GM12864 (cell line): ENCODE measurements at regions not wholly inside any gene's neighbourhood (a gene's known extent, or its start where the extent isn't known, plus 50 kb on each side); places are given as distances from the start of the nearest gene placed in this dataset.

Source experiments
- DNase-seq: peaks from one replicate; pipeline ENCODE4 v3.0.0-alpha.2; 2011; ENCODE audit warnings: low read depth
- H3K4me3 ChIP-seq: 2 replicates; pipeline ENCODE4 v1.5.1; 2011; ENCODE audit warnings: mild to moderate bottlenecking, low read depth, low read length, control low read depth
- CTCF ChIP-seq: IDR thresholded peaks from 2 replicates; pipeline ENCODE4 v1.5.1; 2011; ENCODE audit warnings: low read depth, mild to moderate bottlenecking, moderate library complexity, low read length, control low read depth, inconsistent platforms; ENCODE audit errors: missing control alignments

GRCh38 chr17:36825521-36825920, 111.8 kb upstream of the LHX1 start:
- DNase-seq = no peak
- H3K4me3 ChIP-seq = no peak overlapping the region
- TF ChIP-seq CTCF = no peak

GRCh38 chr17:36825951-36826350, 111.3 kb upstream of the LHX1 start:
- H3K4me3 ChIP-seq = no peak overlapping the region
- TF ChIP-seq CTCF = no peak
- DNase-seq = no peak

GRCh38 chr17:36827081-36827480, 110.2 kb upstream of the LHX1 start:
- DNase-seq = no peak
- no peak overlapping the region for H3K4me3 ChIP-seq
- no peak for TF ChIP-seq CTCF

GRCh38 chr17:36829676-36830075, 107.6 kb upstream of the LHX1 start:
- DNase-seq = no peak
- TF ChIP-seq CTCF = no peak
- H3K4me3 ChIP-seq = no peak overlapping the region

- H3K4me3 ChIP-seq = no peak overlapping the region
- DNase-seq = no peak
- no peak for TF ChIP-seq CTCF
Observed at GRCh38 chr17:36833279-36833678, 104.0 kb upstream of the LHX1 start.

GRCh38 chr17:36835036-36835435, 102.2 kb upstream of the LHX1 start:
- no peak for TF ChIP-seq CTCF
- no peak for DNase-seq
- no peak overlapping the region for H3K4me3 ChIP-seq

- H3K4me3 ChIP-seq = no peak overlapping the region
- DNase-seq = no peak
- TF ChIP-seq CTCF = no peak
Observed at GRCh38 chr17:36837195-36837938, 99.9 kb upstream of the LHX1 start.
